ENCODE measurements at regions not wholly inside any gene's neighbourhood (a gene's known extent, or its start where the extent isn't known, plus 50 kb on each side); places are given as distances from the start of the nearest gene placed in this dataset.

- no TSS peak for BruUV-seq (replicated peaks)
- H3K4me2 ChIP-seq (ENCODE audit: low read length): no peak overlapping the region
- no peaks in the 10 kb centered on the region for H3K79me2 ChIP-seq (ENCODE audit: insufficient read depth, low read length)
- POLR2A ChIA-PET: no interaction called here
- H3K36me3 ChIP-seq (ENCODE audit: control insufficient read depth in 1 of 2, insufficient read depth in 2 of 2, low read length in 2 of 2): no peaks in the 10 kb centered on the region
- no peak overlapping the region for H3K9ac ChIP-seq (ENCODE audit: low read length)
- intact Hi-C loops (cut with micrococcal nuclease): no loop called here
- H3K9me3 ChIP-seq (ENCODE audit: control insufficient read depth in 1 of 2, insufficient read depth in 1 of 2, low read depth in 1 of 2, low read length in 2 of 2): no peaks in the 10 kb centered on the region
- TF ChIP-seq ELF1 (IDR thresholded peaks at IDR 0.05; ENCODE audit: borderline replicate concordance, low read depth) (no peak), CTCF (IDR thresholded peaks at IDR 0.05 in 2 of 3, conservative IDR thresholded peaks at IDR 0.05 in 1 of 3; ENCODE audit: borderline replicate concordance in 1 of 3, insufficient read depth in 1 of 3, low read depth in 2 of 3, low read length in 2 of 3) (no peak), ZNF274 (IDR thresholded peaks at IDR 0.05; ENCODE audit: low read depth, low read length) (no peak)
- RAD21 ChIA-PET (ENCODE audit: low non-redundant PET in 1 of 2, low total read pairs in 2 of 2, uncharacterized antibody in 2 of 2, unreplicated experiment in 2 of 2): no interaction called here
- H4K20me1 ChIP-seq (ENCODE audit: insufficient read depth): no peaks in the 10 kb centered on the region
- H3K4me3 ChIP-seq (replicated peaks in 1 of 2; ENCODE audit: low read depth in 1 of 2, low read length in 2 of 2): no peak overlapping the region
- no peak for DNase-seq (ENCODE audit: low read depth, low spot score)
- no peak overlapping the region for H3K27ac ChIP-seq (ENCODE audit: low read depth, low read length)
- no peaks in the 10 kb centered on the region; the same call in 1 of the 2 replicates for H3K9me2 ChIP-seq (ENCODE audit: insufficient read depth)
- CTCF ChIA-PET: no interaction called here
- ATAC-seq: no peak
- peaks cover 0 to 6% of the 10 kb centered on the region in 2 experiments; a peak in 1 of 4 replicates for H3K4me1 ChIP-seq (ENCODE audit: control insufficient read depth in 1 of 2, insufficient read depth in 2 of 2, low read length in 2 of 2)
- H2AFZ ChIP-seq (ENCODE audit: low read depth, low read length, poor library complexity, severe bottlenecking): peak overlapping the region; percentile 54
- no peaks in the 10 kb centered on the region for H3K27me3 ChIP-seq (ENCODE audit: insufficient read depth, low read length)
Observed at GRCh38 chr6:113073611-113074191, 726.6 kb downstream of the RFPL4B start.

DNA sequence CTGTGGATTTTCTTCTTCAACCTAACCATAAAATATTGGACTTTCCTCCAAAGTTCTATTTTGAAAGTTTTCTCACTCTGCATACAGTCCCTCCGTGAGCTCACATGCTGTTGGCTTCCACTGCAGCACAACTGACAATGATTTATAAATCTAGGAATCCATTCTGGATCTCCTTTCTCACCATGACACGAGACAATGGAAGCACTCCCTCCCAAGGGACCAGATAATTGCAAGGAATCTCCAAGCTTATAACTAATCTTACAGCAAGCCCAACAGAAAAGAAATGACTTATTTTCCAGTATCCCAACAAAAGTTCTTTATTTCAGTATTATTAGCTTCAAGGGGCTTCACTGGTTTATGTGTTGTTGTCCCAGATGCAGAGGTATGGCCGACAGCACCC, 729.0 kb downstream of the RFPL4B start:
- Histone ChIP-seq H3K36me3 (ENCODE audit: control insufficient read depth in 1 of 2, insufficient read depth in 2 of 2, low read length in 2 of 2) (no peaks in the 10 kb centered on the region), H3K79me2 (ENCODE audit: insufficient read depth, low read length) (no peaks in the 10 kb centered on the region), H3K4me3 (replicated peaks in 1 of 2; ENCODE audit: low read depth in 1 of 2, low read length in 2 of 2) (no peak overlapping the region), H3K27ac (ENCODE audit: low read depth, low read length) (no peak overlapping the region), H3K9me3 (ENCODE audit: control insufficient read depth in 1 of 2, insufficient read depth in 1 of 2, low read depth in 1 of 2, low read length in 2 of 2) (no peaks in the 10 kb centered on the region), H3K27me3 (ENCODE audit: insufficient read depth, low read length) (no peaks in the 10 kb centered on the region), H3K4me2 (ENCODE audit: low read length) (no peak overlapping the region), H3K9ac (ENCODE audit: low read length) (no peak overlapping the region), H3K9me2 (ENCODE audit: insufficient read depth) (no peaks in the 10 kb centered on the region; the same call in 1 of the 2 replicates), H3K4me1 (ENCODE audit: control insufficient read depth in 1 of 2, insufficient read depth in 2 of 2, low read length in 2 of 2) (0 out of 4 replicates have a peak, but pooled peaks cover 0 to 3% of the 10 kb centered on the region in 2 experiments), H2AFZ (ENCODE audit: low read depth, low read length, poor library complexity, severe bottlenecking) (no peak overlapping the region), H4K20me1 (ENCODE audit: insufficient read depth) (no peaks in the 10 kb centered on the region)
- ChIA-PET CTCF (no interaction called here), RAD21 (ENCODE audit: low non-redundant PET in 1 of 2, low total read pairs in 2 of 2, uncharacterized antibody in 2 of 2, unreplicated experiment in 2 of 2) (no interaction called here), POLR2A (no interaction called here)
- intact Hi-C loops (cut with micrococcal nuclease): no loop called here
- ATAC-seq: no peak
- no peak for DNase-seq (ENCODE audit: low read depth, low spot score)
- no TSS peak for BruUV-seq (replicated peaks)
- TF ChIP-seq ZBTB33 (IDR thresholded peaks at IDR 0.05; ENCODE audit: extremely low read depth, insufficient replicate concordance, low read length) (no peak), CTCF (IDR thresholded peaks at IDR 0.05 in 2 of 3, conservative IDR thresholded peaks at IDR 0.05 in 1 of 3; ENCODE audit: borderline replicate concordance in 1 of 3, insufficient read depth in 1 of 3, low read depth in 2 of 3, low read length in 2 of 3) (no peak)
